SK-N-SH treated with all-trans-retinoic acid at 6 μM for 48 hours (cell line): ENCODE measurements at regions not wholly inside any gene's neighbourhood (a gene's known extent, or its start where the extent isn't known, plus 50 kb on each side); places are given as distances from the start of the nearest gene placed in this dataset.

Experiments used
- ATAC-seq: fragments of 200-7000 bp; cut with Tn5 transposase; 3 replicates; pipeline ENCODE4 v1.9.1; 2020; ENCODE audit warnings: mild to moderate bottlenecking, moderate library complexity
- ARNTL ChIP-seq: fragments of 450-650 bp; formaldehyde crosslinking; IDR thresholded peaks from 2 replicates; pipeline ENCODE4 v1.5.0; 2020; ENCODE audit warnings: low read depth, mild to moderate bottlenecking, moderate library complexity, borderline replicate concordance
- BACH2 ChIP-seq: fragments of 250-450 bp; sonication (Bioruptor Pico); IDR thresholded peaks from 2 replicates; pipeline ENCODE4 v1.9.0; 2021; ENCODE audit warnings: mild to moderate bottlenecking, borderline replicate concordance
- CREB5 ChIP-seq: fragments of 250-450 bp; sonication (Bioruptor Pico); IDR thresholded peaks from 2 replicates; pipeline ENCODE4 v1.5.1; 2020; ENCODE audit warnings: low read depth, mild to moderate bottlenecking, moderate library complexity
- CSDC2 ChIP-seq: fragments of 250-450 bp; sonication (Bioruptor Pico); IDR thresholded peaks from 2 replicates; pipeline ENCODE4 v1.5.0; 2020; ENCODE audit warnings: mild to moderate bottlenecking, moderate library complexity
- CSRNP3 ChIP-seq: fragments of 250-450 bp; sonication (Bioruptor Pico); IDR thresholded peaks from 2 replicates; pipeline ENCODE4 v1.5.1; 2021; ENCODE audit warnings: mild to moderate bottlenecking, moderate library complexity
- ESRRG ChIP-seq: fragments of 250-450 bp; sonication (Bioruptor Pico); IDR thresholded peaks from 2 replicates; pipeline ENCODE4 v1.6.1; 2021; ENCODE audit warnings: mild to moderate bottlenecking
- GLIS3 ChIP-seq: fragments of 250-450 bp; sonication (Bioruptor Pico); IDR thresholded peaks from 2 replicates; pipeline ENCODE4 v1.5.0; 2020; ENCODE audit warnings: mild to moderate bottlenecking, moderate library complexity
- ISL1 ChIP-seq: fragments of 250-450 bp; sonication (Bioruptor Pico); IDR thresholded peaks from 2 replicates; pipeline ENCODE4 v2.1.2; 2022; ENCODE audit warnings: mild to moderate bottlenecking, moderate library complexity
- OSR1 ChIP-seq: fragments of 250-450 bp; sonication (Bioruptor Pico); IDR thresholded peaks from 2 replicates; pipeline ENCODE4 v1.8.0; 2022; ENCODE audit warnings: moderate library complexity, mild to moderate bottlenecking, inconsistent platforms
- PATZ1 ChIP-seq: fragments of 250-450 bp; sonication (Bioruptor Pico); IDR thresholded peaks from 2 replicates; pipeline ENCODE4 v1.8.0; 2020; ENCODE audit warnings: mild to moderate bottlenecking, moderate library complexity, borderline replicate concordance
- POU6F1 ChIP-seq: fragments of 250-450 bp; sonication (Bioruptor Pico); IDR thresholded peaks from 2 replicates; pipeline ENCODE4 v1.8.0; 2021; ENCODE audit warnings: low read depth, mild to moderate bottlenecking, moderate library complexity, borderline replicate concordance
- PPARA ChIP-seq: fragments of 250-450 bp; sonication (Bioruptor Pico); IDR thresholded peaks from 2 replicates; pipeline ENCODE4 v1.5.0; 2020; ENCODE audit warnings: mild to moderate bottlenecking, borderline replicate concordance
- RARB ChIP-seq: fragments of 250-450 bp; sonication (Bioruptor Pico); IDR thresholded peaks from 2 replicates; pipeline ENCODE4 v1.8.0; 2021; ENCODE audit warnings: mild to moderate bottlenecking, moderate library complexity
- SNAI2 ChIP-seq: fragments of 250-450 bp; sonication (Bioruptor Pico); IDR thresholded peaks from 2 replicates; pipeline ENCODE4 v1.5.0; 2020; ENCODE audit warnings: mild to moderate bottlenecking, moderate library complexity
- TCF4 ChIP-seq: fragments of 250-450 bp; sonication (Bioruptor Pico); IDR thresholded peaks from 2 replicates; pipeline ENCODE4 v1.8.0; 2021; ENCODE audit warnings: mild to moderate bottlenecking, moderate library complexity, borderline replicate concordance
- TOX ChIP-seq: fragments of 250-450 bp; sonication (Bioruptor Pico); IDR thresholded peaks from 2 replicates; pipeline ENCODE4 v1.8.0; 2021; ENCODE audit warnings: mild to moderate bottlenecking, moderate library complexity, borderline replicate concordance
- TSHZ2 ChIP-seq: fragments of 250-450 bp; sonication (Bioruptor Pico); IDR thresholded peaks from 2 replicates; pipeline ENCODE4 v1.5.0; 2020; ENCODE audit warnings: mild to moderate bottlenecking, moderate library complexity
- ZC3H10 ChIP-seq: fragments of 250-450 bp; sonication (Bioruptor Pico); IDR thresholded peaks from 2 replicates; pipeline ENCODE4 v1.5.1; 2021; ENCODE audit warnings: mild to moderate bottlenecking, moderate library complexity
- ZFP3 ChIP-seq: fragments of 250-450 bp; sonication (Bioruptor Pico); IDR thresholded peaks from 2 replicates; pipeline ENCODE4 v1.5.0; 2020; ENCODE audit warnings: mild to moderate bottlenecking, moderate library complexity
- ZFP30 ChIP-seq: fragments of 450-650 bp; formaldehyde crosslinking; IDR thresholded peaks from 2 replicates; pipeline ENCODE4 v1.5.0; 2022; ENCODE audit warnings: mild to moderate bottlenecking, moderate library complexity
- ZNF565 ChIP-seq: fragments of 450-650 bp; formaldehyde crosslinking; conservative IDR thresholded peaks from 2 replicates; pipeline ENCODE4 v1.5.0; 2020; ENCODE audit warnings: low read depth, mild to moderate bottlenecking, moderate library complexity
- ZNF70 ChIP-seq: fragments of 450-650 bp; formaldehyde crosslinking; IDR thresholded peaks from 2 replicates; pipeline ENCODE4 v1.5.0; 2020; ENCODE audit warnings: mild to moderate bottlenecking, moderate library complexity
- ZNF8 ChIP-seq: fragments of 450-650 bp; formaldehyde crosslinking; IDR thresholded peaks from 2 replicates; pipeline ENCODE4 v1.5.0; 2020; ENCODE audit warnings: mild to moderate bottlenecking, moderate library complexity

- TF ChIP-seq RARB (CRISPR knock-in tag) (no peak), TOX (CRISPR knock-in tag) (no peak), GLIS3 (CRISPR knock-in tag) (no peak), PATZ1 (no peak), CREB5 (CRISPR knock-in tag) (no peak), CSDC2 (CRISPR knock-in tag) (no peak), ZNF8 (CRISPR knock-in tag) (no peak), ESRRG (CRISPR knock-in tag) (no peak), ZNF70 (CRISPR knock-in tag) (no peak), OSR1 (no peak), CSRNP3 (CRISPR knock-in tag) (no peak), POU6F1 (CRISPR knock-in tag) (no peak), ZC3H10 (CRISPR knock-in tag) (no peak), PPARA (no peak), ARNTL (CRISPR knock-in tag) (no peak), BACH2 (CRISPR knock-in tag) (no peak), SNAI2 (CRISPR knock-in tag) (no peak), ZNF565 (no peak), TCF4 (CRISPR knock-in tag) (no peak), ZFP3 (CRISPR knock-in tag) (no peak)
- no peak for ATAC-seq
These were observed 78.6 kb upstream of the SYPL1 start for GRCh38 chr7:106190589-106191330.

- TF ChIP-seq BACH2 (CRISPR knock-in tag) (no peak), ISL1 (CRISPR knock-in tag) (no peak), OSR1 (no peak), ZFP3 (CRISPR knock-in tag) (no peak)
- ATAC-seq, result peak; percentile 64
These were observed 75.7 kb upstream of the SYPL1 start for GRCh38 chr7:106187613-106188350.

GRCh38 chr7:106185719-106186118, 73.6 kb upstream of the SYPL1 start:
- no peak for ATAC-seq
- TF ChIP-seq PPARA (no peak), ZC3H10 (CRISPR knock-in tag) (no peak), ZNF8 (CRISPR knock-in tag) (no peak), ARNTL (CRISPR knock-in tag) (no peak), PATZ1 (no peak), TCF4 (CRISPR knock-in tag) (no peak), ZFP30 (CRISPR knock-in tag) (no peak), ZFP3 (CRISPR knock-in tag) (no peak), TOX (CRISPR knock-in tag) (no peak), TSHZ2 (CRISPR knock-in tag) (no peak), OSR1 (no peak), GLIS3 (CRISPR knock-in tag) (no peak), ISL1 (CRISPR knock-in tag) (no peak), CSDC2 (CRISPR knock-in tag) (no peak), CSRNP3 (CRISPR knock-in tag) (no peak)
